Pons (tissue), 1 donor: ENCODE measurements at regions not wholly inside any gene's neighbourhood (a gene's known extent, or its start where the extent isn't known, plus 50 kb on each side); places are given as distances from the start of the nearest gene placed in this dataset.

Experiments used
- DNase-seq: peaks from one replicate; pipeline ENCODE4 v3.0.0-alpha.2; 2016; ENCODE audit warnings: low spot score

- DNase-seq = no peak
Measured at GRCh38 chrX:45385757-45386156, 185.1 kb upstream of the DIPK2B start.

GRCh38 chrX:45381841-45382240 is 181.2 kb upstream of the DIPK2B start:
- DNase-seq = no peak

GRCh38 chrX:45381366-45381765 is 180.7 kb upstream of the DIPK2B start:
- no peak for DNase-seq

- no peak for DNase-seq
Measured at GRCh38 chrX:45379236-45379635, 178.6 kb upstream of the DIPK2B start.

- DNase-seq = no peak
Measured at GRCh38 chrX:45372151-45372550, 171.5 kb upstream of the DIPK2B start.

GRCh38 chrX:45368705-45369104 is 168.0 kb upstream of the DIPK2B start:
- DNase-seq = no peak

GRCh38 chrX:45363596-45363995 is 162.9 kb upstream of the DIPK2B start:
- DNase-seq = no peak

- DNase-seq = no peak
Measured at GRCh38 chrX:45360571-45360970, 159.9 kb upstream of the DIPK2B start.

- no peak for DNase-seq
Measured at GRCh38 chrX:45358392-45358791, 157.7 kb upstream of the DIPK2B start.

- DNase-seq = no peak
Measured at GRCh38 chrX:45353456-45353855, 152.8 kb upstream of the DIPK2B start.

- DNase-seq = no peak
Measured at GRCh38 chrX:45352611-45353010, 151.9 kb upstream of the DIPK2B start.

GRCh38 chrX:45351478-45351877 is 150.8 kb upstream of the DIPK2B start:
- DNase-seq = no peak

- DNase-seq = no peak
Measured at GRCh38 chrX:45348296-45348695, 147.6 kb upstream of the DIPK2B start.

- DNase-seq = no peak
Measured at GRCh38 chrX:45347877-45348276, 147.2 kb upstream of the DIPK2B start.

- DNase-seq = no peak
Measured at GRCh38 chrX:45344594-45344993, 143.9 kb upstream of the DIPK2B start.

GRCh38 chrX:45329217-45329616 is 128.5 kb upstream of the DIPK2B start:
- no peak for DNase-seq

- no peak for DNase-seq
Measured at GRCh38 chrX:45324941-45325340, 124.3 kb upstream of the DIPK2B start.

- DNase-seq = no peak
Measured at GRCh38 chrX:45323387-45323786, 122.7 kb upstream of the DIPK2B start.

- DNase-seq = no peak
Measured at GRCh38 chrX:45322820-45323219, 122.1 kb upstream of the DIPK2B start.

- peak; percentile 62 for DNase-seq
Measured at GRCh38 chrX:45322382-45322781, 121.7 kb upstream of the DIPK2B start.

GRCh38 chrX:45320191-45320590 is 119.5 kb upstream of the DIPK2B start:
- no peak for DNase-seq

- DNase-seq = no peak
Measured at GRCh38 chrX:45309801-45310200, 109.1 kb upstream of the DIPK2B start.

- no peak for DNase-seq
Measured at GRCh38 chrX:45309096-45309495, 108.4 kb upstream of the DIPK2B start.

- no peak for DNase-seq
Measured at GRCh38 chrX:45306794-45307193, 106.1 kb upstream of the DIPK2B start.

- no peak for DNase-seq
Measured at GRCh38 chrX:45300638-45301037, 100.0 kb upstream of the DIPK2B start.
